SK-N-SH (cell line): ENCODE measurements at regions not wholly inside any gene's neighbourhood (a gene's known extent, or its start where the extent isn't known, plus 50 kb on each side); places are given as distances from the start of the nearest gene placed in this dataset.

Source experiments
- CTCF ChIP-seq: fragments of 200-600 bp; sonication (generic); IDR thresholded peaks from 2 replicates; pipeline ENCODE4 v1.6.1; 2017; ENCODE audit warnings: antibody characterized with exemption, mild to moderate bottlenecking, moderate library complexity
- EP300 ChIP-seq, 2 experiments: IDR thresholded peaks; 2 replicates each; pipeline versions ENCODE4 v1.4.0 to v1.6.1; 2012; ENCODE audit warnings: borderline replicate concordance in 1 of 2, low read depth in 1 of 2, low read length in 1 of 2
- FOXJ3 ChIP-seq: sonication (generic); formaldehyde crosslinking; IDR thresholded peaks from 2 replicates; pipeline ENCODE4 v1.5.1; 2020; ENCODE audit warnings: mild to moderate bottlenecking, missing genetic modification reagents
- FOXM1 ChIP-seq: IDR thresholded peaks from 2 replicates; pipeline ENCODE4 v1.4.0; 2012; ENCODE audit warnings: low read depth, mild to moderate bottlenecking
- GABPA ChIP-seq: IDR thresholded peaks from 2 replicates; pipeline ENCODE4 v1.4.0; 2012; ENCODE audit warnings: low read depth, mild to moderate bottlenecking
- GATA2 ChIP-seq: sonication (generic); formaldehyde crosslinking; IDR thresholded peaks from 2 replicates; pipeline ENCODE4 v1.5.0; 2020; ENCODE audit warnings: mild to moderate bottlenecking, missing genetic modification reagents
- MAX ChIP-seq: IDR thresholded peaks from 2 replicates; pipeline ENCODE4 v1.4.0; 2012; ENCODE audit warnings: low read depth
- MXI1 ChIP-seq: IDR thresholded peaks from 2 replicates; pipeline ENCODE4 v1.6.1; 2012; ENCODE audit warnings: mild to moderate bottlenecking, low read depth, low read length, improper control_type of control experiment
- RAD21 ChIP-seq: IDR thresholded peaks from 2 replicates; pipeline ENCODE4 v1.6.1; 2012; ENCODE audit warnings: mild to moderate bottlenecking, low read length
- SMC3 ChIP-seq: IDR thresholded peaks from 2 replicates; pipeline ENCODE4 v1.6.1; 2012; ENCODE audit warnings: low read depth, low read length, improper control_type of control experiment
- ZBTB33 ChIP-seq: IDR thresholded peaks from 2 replicates; pipeline ENCODE4 v1.4.0; 2012; ENCODE audit warnings: low read depth, borderline replicate concordance

- TF ChIP-seq EP300 (IDR thresholded peaks at IDR 0.05; ENCODE audit: borderline replicate concordance in 1 of 2, low read depth in 1 of 2, low read length in 1 of 2) (no peak), RAD21 (no peak), CTCF (no peak), GATA2 (CRISPR knock-in tag) (no peak), FOXM1 (no peak), ZBTB33 (no peak), MAX (no peak), FOXJ3 (CRISPR knock-in tag) (no peak), SMC3 (no peak), MXI1 (no peak), GABPA (no peak)
Measured at GRCh38 chr2:150601280-150602038, 114.0 kb upstream of the RND3 start.
